ENCODE measurements at regions not wholly inside any gene's neighbourhood (a gene's known extent, or its start where the extent isn't known, plus 50 kb on each side); places are given as distances from the start of the nearest gene placed in this dataset.

DNA sequence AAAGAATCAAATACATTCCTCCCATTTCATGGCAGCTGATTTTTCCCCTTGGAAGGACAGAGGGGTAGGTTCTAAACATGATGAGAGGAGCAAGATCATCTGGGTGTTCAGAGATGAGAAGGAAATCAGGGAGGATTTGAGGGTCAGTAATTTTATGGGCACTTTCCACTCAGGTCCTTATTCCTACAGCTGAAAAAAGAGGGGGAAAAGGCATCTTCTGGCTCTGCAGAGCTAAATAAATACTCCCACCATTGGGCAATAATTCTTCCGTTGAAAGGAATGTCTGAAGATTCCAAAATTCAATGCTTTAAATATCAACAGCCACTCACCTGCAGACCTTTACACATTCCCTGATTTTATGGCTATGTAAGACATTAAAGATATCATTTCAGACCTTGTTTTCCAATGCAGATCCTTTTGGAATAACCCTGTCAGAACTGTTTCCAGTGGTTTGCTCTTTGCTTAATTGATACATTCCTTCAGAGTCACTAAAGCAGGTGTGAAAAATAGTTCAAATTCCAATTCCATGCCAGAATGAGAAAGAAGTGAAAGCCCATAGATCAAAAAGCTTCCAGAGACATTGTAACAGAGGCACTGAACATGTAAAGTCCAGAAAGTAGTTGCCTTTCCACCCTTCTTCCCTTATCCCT is 233.3 kb upstream of the KRR1 start:
- TF ChIP-seq, protein P1, sequence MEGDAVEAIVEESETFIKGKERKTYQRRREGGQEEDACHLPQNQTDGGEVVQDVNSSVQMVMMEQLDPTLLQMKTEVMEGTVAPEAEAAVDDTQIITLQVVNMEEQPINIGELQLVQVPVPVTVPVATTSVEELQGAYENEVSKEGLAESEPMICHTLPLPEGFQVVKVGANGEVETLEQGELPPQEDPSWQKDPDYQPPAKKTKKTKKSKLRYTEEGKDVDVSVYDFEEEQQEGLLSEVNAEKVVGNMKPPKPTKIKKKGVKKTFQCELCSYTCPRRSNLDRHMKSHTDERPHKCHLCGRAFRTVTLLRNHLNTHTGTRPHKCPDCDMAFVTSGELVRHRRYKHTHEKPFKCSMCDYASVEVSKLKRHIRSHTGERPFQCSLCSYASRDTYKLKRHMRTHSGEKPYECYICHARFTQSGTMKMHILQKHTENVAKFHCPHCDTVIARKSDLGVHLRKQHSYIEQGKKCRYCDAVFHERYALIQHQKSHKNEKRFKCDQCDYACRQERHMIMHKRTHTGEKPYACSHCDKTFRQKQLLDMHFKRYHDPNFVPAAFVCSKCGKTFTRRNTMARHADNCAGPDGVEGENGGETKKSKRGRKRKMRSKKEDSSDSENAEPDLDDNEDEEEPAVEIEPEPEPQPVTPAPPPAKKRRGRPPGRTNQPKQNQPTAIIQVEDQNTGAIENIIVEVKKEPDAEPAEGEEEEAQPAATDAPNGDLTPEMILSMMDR (IDR thresholded peaks at IDR 0.05): no peak
- no peak for TF ChIP-seq POLR2AphosphoS5 (IDR thresholded peaks at IDR 0.05)
- no peak for TF ChIP-seq POLR2A (IDR thresholded peaks at IDR 0.05)

All from breast epithelium (tissue), 3 donors.